Panc1 (cell line): ENCODE measurements at regions not wholly inside any gene's neighbourhood (a gene's known extent, or its start where the extent isn't known, plus 50 kb on each side); places are given as distances from the start of the nearest gene placed in this dataset.

Experiments
- ATAC-seq: fragments of 200-7000 bp; cut with Tn5 transposase; 2 replicates; pipeline ENCODE4 v1.9.1; 2020; ENCODE audit warnings: mild to moderate bottlenecking, moderate library complexity
- BruUV-seq: library from RNA; stranded (reverse); fragments of 400-500 nt; replicated peaks from 2 replicates; lab custom pipeline; 2021; lab: Mats Ljungman, UMichigan
- CTCF ChIA-PET: fragments of 300-600 bp; sonication (Branson Sonifier 250); formaldehyde crosslinking; loops from one replicate; lab custom pipeline; 2022; ENCODE audit warnings: antibody characterized with exemption; lab: Charles Lee
- POLR2A ChIA-PET: fragments of 300-600 bp; sonication (Branson Sonifier 250); formaldehyde crosslinking; loops from one replicate; lab custom pipeline; 2022; ENCODE audit warnings: antibody characterized with exemption; lab: Charles Lee
- DNase-seq: peaks from one replicate; pipeline ENCODE4 v3.0.0-alpha.2; 2010; ENCODE audit warnings: low read depth, low spot score
- H3K27ac ChIP-seq: 2 replicates; pipeline ENCODE4 v1.5.1; 2011; ENCODE audit warnings: mild to moderate bottlenecking, low read length, inconsistent platforms
- H3K27me3 ChIP-seq: fragments of 200-500 bp; sonication (Bioruptor generic); 2 replicates; pipeline ENCODE4 v1.6.0; 2014; ENCODE audit warnings: low read length, inconsistent platforms; ENCODE audit not compliant: control insufficient read depth, insufficient read depth
- H3K36me3 ChIP-seq: fragments of 200-500 bp; sonication (Bioruptor generic); 2 replicates; pipeline ENCODE4 v1.5.1; 2014; ENCODE audit warnings: inconsistent platforms, mild to moderate bottlenecking, low read length, moderate library complexity; ENCODE audit not compliant: control insufficient read depth, insufficient read depth
- H3K4me1 ChIP-seq: 2 replicates; pipeline ENCODE4 v1.5.1; 2011; ENCODE audit warnings: inconsistent platforms, mild to moderate bottlenecking, low read length, moderate library complexity; ENCODE audit not compliant: control insufficient read depth, insufficient read depth
- H3K4me3 ChIP-seq, 2 experiments: 2 replicates each; pipeline ENCODE4 v1.5.1; 2011 to 2012; ENCODE audit warnings: low read depth in 2 of 2, low read length in 2 of 2, mild to moderate bottlenecking in 2 of 2, inconsistent platforms in 1 of 2, moderate library complexity in 1 of 2
- H3K9me3 ChIP-seq: fragments of 200-500 bp; sonication (Bioruptor generic); 2 replicates; pipeline ENCODE4 v1.5.1; 2014; ENCODE audit warnings: low read depth, mild to moderate bottlenecking, inconsistent platforms, low read length, moderate library complexity; ENCODE audit not compliant: control insufficient read depth, insufficient read depth
- POLR2AphosphoS5 ChIP-seq: IDR thresholded peaks from 2 replicates; pipeline ENCODE4 v1.6.1; 2012; ENCODE audit warnings: mild to moderate bottlenecking, low read depth, low read length, moderate library complexity
- SIN3A ChIP-seq: IDR thresholded peaks from 2 replicates; pipeline ENCODE4 v1.6.1; 2012; ENCODE audit warnings: low read depth, mild to moderate bottlenecking, low read length, moderate library complexity, borderline replicate concordance; ENCODE audit not compliant: insufficient read depth
- TCF7L2 ChIP-seq: IDR thresholded peaks from 2 replicates; pipeline ENCODE4 v1.6.1; 2011; ENCODE audit warnings: mild to moderate bottlenecking, low read depth, low read length, inconsistent platforms
- in situ Hi-C: cut with HindIII; loops from 2 replicates; pipeline ENCODE4 v1.10.0; 2016; ENCODE audit warnings: low sequenced_read_pairs, low pct_unique_long_range_greater_than_20kb
- intact Hi-C: fragments of 100-400 bp; cut with micrococcal nuclease; formaldehyde crosslinking; loops from one replicate; pipeline ENCODE4 v1.10.0; 2022; ENCODE audit not compliant: unreplicated experiment
- TF ChIP-seq, protein P1 (sequence below): fragments of 450-650 bp; IDR thresholded peaks from 2 replicates; pipeline ENCODE4 v1.5.1; 2017; ENCODE audit warnings: mild to moderate bottlenecking
- TF ChIP-seq, protein P2 (sequence below), 2 experiments: IDR thresholded peaks; 2 replicates each; pipeline ENCODE4 v1.6.1; 2011 to 2012; ENCODE audit warnings: low read depth in 2 of 2, control low read depth in 1 of 2, low read length in 1 of 2, mild to moderate bottlenecking in 1 of 2, moderate library complexity in 1 of 2; ENCODE audit not compliant: insufficient read depth in 1 of 2

DNA sequence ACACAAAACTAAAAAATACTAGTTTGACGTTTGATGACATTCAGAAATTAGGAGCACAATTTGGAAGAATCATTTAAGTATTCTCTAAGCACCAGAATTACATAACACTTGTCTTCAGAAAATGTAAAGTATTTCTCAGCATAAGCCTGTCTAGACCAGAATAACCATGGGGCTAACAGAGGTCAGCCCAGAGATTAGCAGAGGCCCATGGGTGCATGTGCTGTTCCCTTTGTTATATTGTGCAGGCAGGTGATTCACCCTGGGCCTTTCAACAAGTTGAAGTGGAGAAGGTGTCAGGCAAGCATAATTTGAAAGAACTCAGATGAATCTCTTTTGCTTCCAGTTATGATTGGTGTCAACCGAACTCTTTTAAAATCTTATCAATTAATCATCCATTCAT, 227.9 kb downstream of the LURAP1L start:
- TF ChIP-seq TCF7L2 (no peak), SIN3A (no peak), POLR2AphosphoS5 (no peak)
- TF ChIP-seq, protein P1, sequence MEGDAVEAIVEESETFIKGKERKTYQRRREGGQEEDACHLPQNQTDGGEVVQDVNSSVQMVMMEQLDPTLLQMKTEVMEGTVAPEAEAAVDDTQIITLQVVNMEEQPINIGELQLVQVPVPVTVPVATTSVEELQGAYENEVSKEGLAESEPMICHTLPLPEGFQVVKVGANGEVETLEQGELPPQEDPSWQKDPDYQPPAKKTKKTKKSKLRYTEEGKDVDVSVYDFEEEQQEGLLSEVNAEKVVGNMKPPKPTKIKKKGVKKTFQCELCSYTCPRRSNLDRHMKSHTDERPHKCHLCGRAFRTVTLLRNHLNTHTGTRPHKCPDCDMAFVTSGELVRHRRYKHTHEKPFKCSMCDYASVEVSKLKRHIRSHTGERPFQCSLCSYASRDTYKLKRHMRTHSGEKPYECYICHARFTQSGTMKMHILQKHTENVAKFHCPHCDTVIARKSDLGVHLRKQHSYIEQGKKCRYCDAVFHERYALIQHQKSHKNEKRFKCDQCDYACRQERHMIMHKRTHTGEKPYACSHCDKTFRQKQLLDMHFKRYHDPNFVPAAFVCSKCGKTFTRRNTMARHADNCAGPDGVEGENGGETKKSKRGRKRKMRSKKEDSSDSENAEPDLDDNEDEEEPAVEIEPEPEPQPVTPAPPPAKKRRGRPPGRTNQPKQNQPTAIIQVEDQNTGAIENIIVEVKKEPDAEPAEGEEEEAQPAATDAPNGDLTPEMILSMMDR, result no peak
- TF ChIP-seq, protein P2, sequence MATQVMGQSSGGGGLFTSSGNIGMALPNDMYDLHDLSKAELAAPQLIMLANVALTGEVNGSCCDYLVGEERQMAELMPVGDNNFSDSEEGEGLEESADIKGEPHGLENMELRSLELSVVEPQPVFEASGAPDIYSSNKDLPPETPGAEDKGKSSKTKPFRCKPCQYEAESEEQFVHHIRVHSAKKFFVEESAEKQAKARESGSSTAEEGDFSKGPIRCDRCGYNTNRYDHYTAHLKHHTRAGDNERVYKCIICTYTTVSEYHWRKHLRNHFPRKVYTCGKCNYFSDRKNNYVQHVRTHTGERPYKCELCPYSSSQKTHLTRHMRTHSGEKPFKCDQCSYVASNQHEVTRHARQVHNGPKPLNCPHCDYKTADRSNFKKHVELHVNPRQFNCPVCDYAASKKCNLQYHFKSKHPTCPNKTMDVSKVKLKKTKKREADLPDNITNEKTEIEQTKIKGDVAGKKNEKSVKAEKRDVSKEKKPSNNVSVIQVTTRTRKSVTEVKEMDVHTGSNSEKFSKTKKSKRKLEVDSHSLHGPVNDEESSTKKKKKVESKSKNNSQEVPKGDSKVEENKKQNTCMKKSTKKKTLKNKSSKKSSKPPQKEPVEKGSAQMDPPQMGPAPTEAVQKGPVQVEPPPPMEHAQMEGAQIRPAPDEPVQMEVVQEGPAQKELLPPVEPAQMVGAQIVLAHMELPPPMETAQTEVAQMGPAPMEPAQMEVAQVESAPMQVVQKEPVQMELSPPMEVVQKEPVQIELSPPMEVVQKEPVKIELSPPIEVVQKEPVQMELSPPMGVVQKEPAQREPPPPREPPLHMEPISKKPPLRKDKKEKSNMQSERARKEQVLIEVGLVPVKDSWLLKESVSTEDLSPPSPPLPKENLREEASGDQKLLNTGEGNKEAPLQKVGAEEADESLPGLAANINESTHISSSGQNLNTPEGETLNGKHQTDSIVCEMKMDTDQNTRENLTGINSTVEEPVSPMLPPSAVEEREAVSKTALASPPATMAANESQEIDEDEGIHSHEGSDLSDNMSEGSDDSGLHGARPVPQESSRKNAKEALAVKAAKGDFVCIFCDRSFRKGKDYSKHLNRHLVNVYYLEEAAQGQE (IDR thresholded peaks at IDR 0.05; ENCODE audit: insufficient read depth in 1 of 2, low read depth in 2 of 2, low read length in 1 of 2), result no peak
- H3K4me1 ChIP-seq, result no peaks in the 10 kb centered on the region
- no TSS peak for BruUV-seq
- no peaks in the 10 kb centered on the region for H3K9me3 ChIP-seq
- intact Hi-C loops (no loop called here), in situ Hi-C loops (no loop called here)
- no peak overlapping the region for H3K27ac ChIP-seq
- ATAC-seq (no peak), DNase-seq (no peak)
- H3K4me3 ChIP-seq, result no peak overlapping the region
- H3K27me3 ChIP-seq, result no peaks in the 10 kb centered on the region
- ChIA-PET POLR2A (no interaction called here), CTCF (no interaction called here)
- no peaks in the 10 kb centered on the region for H3K36me3 ChIP-seq

DNA sequence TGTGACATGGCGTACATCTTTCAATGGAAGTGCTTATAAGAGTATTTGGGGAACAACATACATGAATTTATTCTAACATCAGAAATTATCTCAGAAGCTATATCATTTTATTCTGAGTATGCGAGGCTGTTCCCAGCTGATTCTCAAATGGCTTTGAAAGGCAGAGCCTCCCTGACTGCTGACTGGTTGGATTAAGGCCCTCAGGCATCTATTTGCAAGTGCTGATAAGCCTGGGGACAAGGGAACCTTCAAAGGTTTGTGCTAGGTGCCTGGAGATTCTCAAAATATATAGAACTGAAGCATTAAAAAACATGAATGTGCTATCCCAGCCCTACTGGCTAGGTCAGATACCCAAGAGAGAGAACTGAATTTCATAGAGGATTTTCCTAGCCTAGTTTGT, 235.1 kb downstream of the LURAP1L start:
- Histone ChIP-seq H3K9me3 (no peaks in the 10 kb centered on the region), H3K36me3 (no peaks in the 10 kb centered on the region; the same call in 1 of the 2 replicates), H3K4me1 (no peaks in the 10 kb centered on the region), H3K27me3 (no peaks in the 10 kb centered on the region), H3K27ac (no peak overlapping the region), H3K4me3 (no peak overlapping the region)
- CTCF ChIA-PET, result no interaction called here
- intact Hi-C loops (no loop called here), in situ Hi-C loops (no loop called here)
- TF ChIP-seq, protein P1, result no peak
- TF ChIP-seq SIN3A, result no peak
- TF ChIP-seq TCF7L2, result no peak
- ATAC-seq (no peak), DNase-seq (no peak)
- BruUV-seq, result no TSS peak
- POLR2A ChIA-PET, result no interaction called here
